NCI-H2196 (cell line): ENCODE measurements at regions not wholly inside any gene's neighbourhood (a gene's known extent, or its start where the extent isn't known, plus 50 kb on each side); places are given as distances from the start of the nearest gene placed in this dataset.
"Not testable (repeated sequence)": the region's sequence is repeated elsewhere in the genome, so short reads cannot be mapped to it uniquely, and the experiment has no call there.

Experiments
- DNase-seq: peaks from one replicate; lab custom pipeline; 2025; ENCODE audit not compliant: unreplicated experiment; lab: John Stamatoyannopoulos, UW

- no peak for DNase-seq
These were observed 341.8 kb upstream of the GJE1 start for GRCh38 chr6:141790921-141791320.

GRCh38 chr6:141788096-141788495, 344.6 kb upstream of the GJE1 start:
- DNase-seq = no peak

GRCh38 chr6:141783585-141783984, 349.1 kb upstream of the GJE1 start:
- DNase-seq = no peak

- no peak for DNase-seq
These were observed 352.4 kb upstream of the GJE1 start for GRCh38 chr6:141780296-141780695.

- no peak for DNase-seq
These were observed 368.3 kb upstream of the GJE1 start for GRCh38 chr6:141764388-141764787.

GRCh38 chr6:141758430-141758829, 374.3 kb upstream of the GJE1 start:
- DNase-seq = no peak

GRCh38 chr6:141753180-141753579, 379.5 kb upstream of the GJE1 start:
- no peak for DNase-seq

GRCh38 chr6:141752677-141753076, 380.0 kb upstream of the GJE1 start:
- no peak for DNase-seq

- not testable (repeated sequence) for DNase-seq
These were observed 386.4 kb upstream of the GJE1 start for GRCh38 chr6:141746324-141746723.

- no peak for DNase-seq
These were observed 387.8 kb upstream of the GJE1 start for GRCh38 chr6:141744971-141745370.

- no peak for DNase-seq
These were observed 388.4 kb upstream of the GJE1 start for GRCh38 chr6:141744194-141744925.

- no peak for DNase-seq
These were observed 396.6 kb upstream of the GJE1 start for GRCh38 chr6:141736104-141736503.

GRCh38 chr6:141735126-141735525, 397.6 kb upstream of the GJE1 start:
- DNase-seq = no peak

GRCh38 chr6:141734071-141734840, 398.5 kb upstream of the GJE1 start:
- no peak for DNase-seq

- DNase-seq = no peak
These were observed 403.6 kb upstream of the GJE1 start for GRCh38 chr6:141729146-141729545.

GRCh38 chr6:141728330-141728729, 404.4 kb upstream of the GJE1 start:
- DNase-seq = no peak

- DNase-seq = no peak
These were observed 406.5 kb upstream of the GJE1 start for GRCh38 chr6:141726248-141726647.

- no peak for DNase-seq
These were observed 408.0 kb upstream of the GJE1 start for GRCh38 chr6:141724731-141725130.

GRCh38 chr6:141719476-141719875, 413.2 kb upstream of the GJE1 start:
- DNase-seq = no peak

- DNase-seq = no peak
These were observed 427.3 kb upstream of the GJE1 start for GRCh38 chr6:141705431-141705830.

GRCh38 chr6:141704151-141704550, 428.6 kb upstream of the GJE1 start:
- no peak for DNase-seq

GRCh38 chr6:141701732-141702131, 431.0 kb upstream of the GJE1 start:
- DNase-seq = no peak

- DNase-seq = no peak
These were observed 431.9 kb upstream of the GJE1 start for GRCh38 chr6:141700819-141701218.
